GM12878 (cell line): ENCODE measurements at regions not wholly inside any gene's neighbourhood (a gene's known extent, or its start where the extent isn't known, plus 50 kb on each side); places are given as distances from the start of the nearest gene placed in this dataset.

Experiments
- ATAC-seq: fragments of 200-7000 bp; cut with Tn5 transposase; 3 replicates; pipeline ENCODE4 v1.9.1; 2020; ENCODE audit warnings: mild to moderate bottlenecking, moderate library complexity
- BruUV-seq: library from RNA; stranded (reverse); fragments of 400-500 nt; replicated peaks from 2 replicates; lab custom pipeline; 2021; lab: Mats Ljungman, UMichigan
- CTCF ChIA-PET: fragments of 300-600 bp; sonication (Branson Sonifier 250); formaldehyde crosslinking; extraction: SDS; loops from one replicate; lab custom pipeline; 2021; ENCODE audit warnings: inconsistent platforms; lab: Yijun Ruan, JAX
- POLR2A ChIA-PET: fragments of 350-600 bp; formaldehyde crosslinking; extraction: SDS; loops from one replicate; lab custom pipeline; 2021; ENCODE audit warnings: inconsistent platforms; lab: Charles Lee
- RAD21 ChIA-PET: fragments of 300-600 bp; sonication (Branson Sonifier 250); formaldehyde crosslinking; loops from one replicate; lab custom pipeline; 2023; ENCODE audit warnings: antibody characterized with exemption; ENCODE audit not compliant: unreplicated experiment; lab: Charles Lee
- SMC1A ChIA-PET: fragments of 300-600 bp; sonication (Branson Sonifier 250); formaldehyde crosslinking; loops from one replicate; lab custom pipeline; 2023; ENCODE audit not compliant: unreplicated experiment, uncharacterized antibody; lab: Charles Lee
- DNase-seq: peaks from one replicate; pipeline ENCODE4 v3.0.0-alpha.2; 2011; ENCODE audit warnings: low read depth, low spot score
- FAIRE-seq: peaks from 3 replicates; lab custom pipeline; 2011; peaks lifted over from hg19 to GRCh38; lab: Jason Lieb, UNC
- H2AFZ ChIP-seq: 2 replicates; pipeline ENCODE4 v1.6.0; 2011; ENCODE audit warnings: low read depth, low read length, control low read depth; ENCODE audit not compliant: control insufficient read depth
- H3K27ac ChIP-seq: 2 replicates; pipeline ENCODE4 v1.5.1; 2011; ENCODE audit warnings: control low read depth; ENCODE audit not compliant: control insufficient read depth, insufficient read depth
- H3K27me3 ChIP-seq, 2 experiments: replicated peaks in 1 of 2; 2 replicates each; pipeline versions ENCODE4 v1.6.0 to v1.6.1; 2011; ENCODE audit warnings: low read length in 1 of 2; ENCODE audit not compliant: control insufficient read depth in 2 of 2, insufficient read depth in 2 of 2
- H3K36me3 ChIP-seq, 2 experiments: 2 replicates each; pipeline ENCODE4 v1.5.1; 2011; ENCODE audit warnings: low read length in 1 of 2; ENCODE audit not compliant: control insufficient read depth in 2 of 2, insufficient read depth in 2 of 2
- H3K4me1 ChIP-seq: 2 replicates; pipeline ENCODE4 v1.6.1; 2011; ENCODE audit warnings: mild to moderate bottlenecking, low read length, moderate library complexity, mixed read lengths; ENCODE audit not compliant: control insufficient read depth, insufficient read depth
- H3K4me2 ChIP-seq: 2 replicates; pipeline ENCODE4 v1.6.0; 2011; ENCODE audit warnings: control low read depth; ENCODE audit not compliant: control insufficient read depth, insufficient read depth
- H3K4me3 ChIP-seq: fragments of 200-600 bp; sonication (generic); 2 replicates; pipeline ENCODE4 v1.5.1; 2016
- H3K79me2 ChIP-seq: 2 replicates; pipeline ENCODE4 v1.6.0; 2011; ENCODE audit warnings: low read length; ENCODE audit not compliant: control insufficient read depth, insufficient read depth
- H3K9ac ChIP-seq: 2 replicates; pipeline ENCODE4 v1.8.0; 2011; ENCODE audit warnings: low read length, control low read depth, mixed read lengths; ENCODE audit not compliant: control insufficient read depth, insufficient read depth
- H3K9me3 ChIP-seq: replicated peaks from 3 replicates; pipeline ENCODE4 v1.5.1; 2011; ENCODE audit warnings: mild to moderate bottlenecking, low read length; ENCODE audit not compliant: control insufficient read depth, insufficient read depth
- H4K20me1 ChIP-seq: 2 replicates; pipeline ENCODE4 v1.6.0; 2011; ENCODE audit not compliant: control insufficient read depth, insufficient read depth
- BHLHE40 ChIP-seq, 2 experiments: fragments of 450-650 bp in 1 of 2; IDR thresholded peaks; 2 replicates each; pipeline ENCODE4 v1.6.1; 2011 to 2017; ENCODE audit warnings: low read depth in 2 of 2, borderline replicate concordance in 1 of 2, improper control_type of control experiment in 1 of 2, low read length in 1 of 2, mild to moderate bottlenecking in 1 of 2
- CREM ChIP-seq: IDR thresholded peaks from 2 replicates; pipeline ENCODE4 v1.6.1; 2014; ENCODE audit warnings: antibody characterized with exemption, low read depth
- ETV6 ChIP-seq, 2 experiments: fragments of 450-650 bp in 1 of 2; IDR thresholded peaks in 1 of 2; conservative IDR thresholded peaks in 1 of 2; 2 replicates each; pipeline ENCODE4 v1.6.1; 2014; ENCODE audit warnings: antibody characterized with exemption in 1 of 2, borderline replicate concordance in 1 of 2, low read depth in 1 of 2, mild to moderate bottlenecking in 1 of 2, moderate library complexity in 1 of 2
- HCFC1 ChIP-seq: fragments of 150-350 bp; IDR thresholded peaks from 2 replicates; pipeline ENCODE4 v1.6.1; 2014; ENCODE audit warnings: low read length
- IKZF1 ChIP-seq: fragments of 450-650 bp; conservative IDR thresholded peaks from 2 replicates; pipeline ENCODE4 v1.6.1; 2017; ENCODE audit warnings: antibody characterized with exemption, mild to moderate bottlenecking
- IKZF2 ChIP-seq, 2 experiments: fragments of 450-650 bp; IDR thresholded peaks; 2 replicates each; pipeline ENCODE4 v1.6.1; 2017; ENCODE audit warnings: mild to moderate bottlenecking in 2 of 2, moderate library complexity in 2 of 2
- KAT2A ChIP-seq: conservative IDR thresholded peaks from 2 replicates; pipeline ENCODE4 v1.6.1; 2011; ENCODE audit warnings: low read depth, low read length; ENCODE audit not compliant: control insufficient read depth
- SMARCA5 ChIP-seq: fragments of 450-650 bp; IDR thresholded peaks from 2 replicates; pipeline ENCODE4 v1.6.1; 2017; ENCODE audit warnings: mild to moderate bottlenecking
- SPI1 ChIP-seq: IDR thresholded peaks from 2 replicates; pipeline ENCODE4 v1.6.1; 2011; ENCODE audit warnings: low read depth, mild to moderate bottlenecking, low read length, moderate library complexity, borderline replicate concordance; ENCODE audit not compliant: insufficient read depth
- WGBS: methylation state at CpG from one replicate; pipeline ENCODE4 v1.1.6; 2016; ENCODE audit warnings: low lambda C conversion rate; ENCODE audit not compliant: insufficient replicate concordance, insufficient coverage; ENCODE audit errors: missing lambda C conversion rate; 5-methylcytosine and 5-hydroxymethylcytosine counted together
- in situ Hi-C: fragments of 300-500 bp; cut with MboI; formaldehyde crosslinking; loops from 9 replicates; pipeline ENCODE4 v1.14.3; 2018; ENCODE audit warnings: mixed read lengths
- intact Hi-C: fragments of 100-400 bp; cut with micrococcal nuclease; formaldehyde crosslinking; loops from one replicate; pipeline ENCODE4 v1.14.2; 2022; ENCODE audit not compliant: unreplicated experiment
- TF ChIP-seq, protein P1 (sequence below): IDR thresholded peaks from 2 replicates; pipeline ENCODE4 v1.6.1; 2011; ENCODE audit warnings: borderline replicate concordance, low read depth, mild to moderate bottlenecking, moderate library complexity, low read length; ENCODE audit not compliant: insufficient read depth, poor library complexity, severe bottlenecking
- TF ChIP-seq, protein P2 (sequence below): fragments of 450-650 bp; IDR thresholded peaks from 2 replicates; pipeline ENCODE4 v1.6.1; 2017; ENCODE audit warnings: mild to moderate bottlenecking, low read depth, inconsistent platforms; ENCODE audit not compliant: poor library complexity, severe bottlenecking

DNA sequence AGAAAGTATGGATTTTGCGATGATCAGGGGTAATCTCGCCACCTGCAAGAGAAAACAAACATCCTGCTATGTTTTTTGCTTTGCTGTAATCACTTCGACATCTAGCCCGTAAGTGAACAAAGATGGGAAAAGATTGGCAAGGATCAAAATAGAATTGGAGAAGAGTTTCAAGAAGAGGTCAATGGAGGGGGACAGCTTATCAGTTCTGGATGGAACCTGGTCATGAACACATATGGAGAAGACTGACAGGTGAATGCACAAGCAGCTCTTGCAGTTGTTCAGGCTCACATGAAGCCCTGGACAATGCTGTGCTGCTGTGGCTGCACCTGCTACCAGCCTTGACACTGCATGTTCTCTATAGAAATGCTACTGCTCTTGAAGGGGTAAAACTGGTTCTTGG is 222.1 kb downstream of the BCAS1 start:
- 94% methylated on average over 4 of the region's 4 CpGs for WGBS
- Histone ChIP-seq H3K4me2 (peak overlapping the region; percentile 90; the same call in 1 of the 2 replicates), H3K27ac (no peak overlapping the region; the same call in 1 of the 2 replicates), H4K20me1 (no peaks in the 10 kb centered on the region), H3K27me3 (no peaks in the 10 kb centered on the region), H3K36me3 (no peaks in the 10 kb centered on the region), H3K9ac (no peak overlapping the region), H3K9me3 (no peaks in the 10 kb centered on the region; the same call in 2 of the 3 replicates), H2AFZ (no peak overlapping the region), H3K79me2 (no peaks in the 10 kb centered on the region), H3K4me3 (no peak overlapping the region), H3K4me1 (peaks cover 18% of the 10 kb centered on the region)
- ChIA-PET POLR2A (interaction anchor here (0.7 to 2.3 kb wide), 8 partner anchors 9 to 254 kb away, joined by 3 to 6 read pairs (median 4); no protein-coding TSS in a partner anchor), CTCF (interaction anchor here (0.6 to 2.3 kb wide), 8 partner anchors 12 to 164 kb away, joined by 3 to 11 read pairs (median 3); no protein-coding TSS in a partner anchor), RAD21 (interaction anchor here (0.7 to 3.9 kb wide), 12 partner anchors 15 to 196 kb away, joined by 3 to 26 read pairs (median 4); no protein-coding TSS in a partner anchor), SMC1A (interaction anchor here (0.8 to 7.6 kb wide), 12 partner anchors 14 to 111 kb away, joined by 3 to 133 read pairs (median 6); no protein-coding TSS in a partner anchor)
- peak in 1 of 2 experiments; percentile 94; a peak in 1 of 4 replicates for TF ChIP-seq ETV6 (conservative IDR thresholded peaks at IDR 0.05 in 1 of 2, IDR thresholded peaks at IDR 0.05 in 1 of 2; ENCODE audit: borderline replicate concordance in 1 of 2, low read depth in 1 of 2)
- no peak for TF ChIP-seq KAT2A
- in situ Hi-C loops (loop anchor here (10.0 kb wide), 1 partner anchor 264 kb away; no protein-coding TSS in a partner anchor), intact Hi-C loops (no loop called here)
- no peak for ATAC-seq
- no peak for FAIRE-seq
- no peak for DNase-seq
- no TSS peak for BruUV-seq

DNA sequence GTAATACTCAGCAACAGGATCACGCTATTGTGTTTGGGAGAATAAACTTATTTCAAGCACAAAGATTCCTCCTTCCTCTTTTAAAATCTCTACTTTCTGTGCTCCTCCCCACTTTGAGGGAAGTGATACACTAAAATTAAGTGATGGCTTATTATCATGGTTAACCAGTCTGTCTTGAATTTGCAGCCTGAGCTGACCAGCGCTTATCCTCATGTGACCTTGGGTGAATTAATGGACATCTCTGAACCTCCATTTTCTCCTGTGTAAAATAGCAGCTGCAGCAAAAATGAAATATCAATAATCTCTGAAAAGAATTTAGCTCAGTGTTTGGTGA is 222.6 kb downstream of the BCAS1 start:
- no TSS peak for BruUV-seq
- Histone ChIP-seq H3K9ac (peak overlapping the region; percentile 37; the same call in 1 of the 2 replicates), H3K79me2 (no peaks in the 10 kb centered on the region), H3K9me3 (no peaks in the 10 kb centered on the region; the same call in 2 of the 3 replicates), H3K27me3 (no peaks in the 10 kb centered on the region), H3K36me3 (no peaks in the 10 kb centered on the region), H2AFZ (peak overlapping the region; percentile 46), H3K4me1 (peaks cover 21% of the 10 kb centered on the region), H4K20me1 (no peaks in the 10 kb centered on the region), H3K27ac (peak overlapping the region; percentile 79), H3K4me3 (no peak overlapping the region; the same call in 1 of the 2 replicates), H3K4me2 (peak overlapping the region; percentile 90)
- in situ Hi-C loops = loop anchor here (10.0 kb wide), 1 partner anchor 263 kb away; no protein-coding TSS in a partner anchor
- peak; percentile 76 for ATAC-seq
- POLR2A ChIA-PET = interaction anchor here (0.8 to 2.3 kb wide), 8 partner anchors 9 to 253 kb away, joined by 3 to 8 read pairs (median 4); no protein-coding TSS in a partner anchor
- no peak for FAIRE-seq
- no peak for DNase-seq
- CTCF ChIA-PET = interaction anchor here (0.6 to 2.3 kb wide), 9 partner anchors 11 to 163 kb away, joined by 3 to 11 read pairs (median 3); no protein-coding TSS in a partner anchor
- SMC1A ChIA-PET = interaction anchor here (0.8 to 7.6 kb wide), 15 partner anchors 14 to 268 kb away, joined by 3 to 133 read pairs (median 4); no protein-coding TSS in a partner anchor
- WGBS = 19% methylated on average over 2 of the region's 2 CpGs
- RAD21 ChIA-PET = interaction anchor here (0.7 to 3.9 kb wide), 12 partner anchors 14 to 195 kb away, joined by 3 to 26 read pairs (median 6); no protein-coding TSS in a partner anchor
- intact Hi-C loops = no loop called here
- TF ChIP-seq, protein P1, sequence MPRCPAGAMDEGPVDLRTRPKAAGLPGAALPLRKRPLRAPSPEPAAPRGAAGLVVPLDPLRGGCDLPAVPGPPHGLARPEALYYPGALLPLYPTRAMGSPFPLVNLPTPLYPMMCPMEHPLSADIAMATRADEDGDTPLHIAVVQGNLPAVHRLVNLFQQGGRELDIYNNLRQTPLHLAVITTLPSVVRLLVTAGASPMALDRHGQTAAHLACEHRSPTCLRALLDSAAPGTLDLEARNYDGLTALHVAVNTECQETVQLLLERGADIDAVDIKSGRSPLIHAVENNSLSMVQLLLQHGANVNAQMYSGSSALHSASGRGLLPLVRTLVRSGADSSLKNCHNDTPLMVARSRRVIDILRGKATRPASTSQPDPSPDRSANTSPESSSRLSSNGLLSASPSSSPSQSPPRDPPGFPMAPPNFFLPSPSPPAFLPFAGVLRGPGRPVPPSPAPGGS = no peak
- peak; percentile 52 to 56; a peak in 2 of 4 replicates for TF ChIP-seq BHLHE40 (IDR thresholded peaks at IDR 0.05; ENCODE audit: borderline replicate concordance in 1 of 2, low read depth in 2 of 2, low read length in 1 of 2)
- peak; percentile 26; the same call in 1 of the 2 replicates for TF ChIP-seq IKZF1
- TF ChIP-seq SMARCA5 = 0 out of 2 replicates have a peak, but pooled peaks have one; percentile 24
- peak in 1 of 2 experiments; percentile 23; a peak in 2 of 4 replicates for TF ChIP-seq IKZF2 (IDR thresholded peaks at IDR 0.05)
- TF ChIP-seq, protein P2, sequence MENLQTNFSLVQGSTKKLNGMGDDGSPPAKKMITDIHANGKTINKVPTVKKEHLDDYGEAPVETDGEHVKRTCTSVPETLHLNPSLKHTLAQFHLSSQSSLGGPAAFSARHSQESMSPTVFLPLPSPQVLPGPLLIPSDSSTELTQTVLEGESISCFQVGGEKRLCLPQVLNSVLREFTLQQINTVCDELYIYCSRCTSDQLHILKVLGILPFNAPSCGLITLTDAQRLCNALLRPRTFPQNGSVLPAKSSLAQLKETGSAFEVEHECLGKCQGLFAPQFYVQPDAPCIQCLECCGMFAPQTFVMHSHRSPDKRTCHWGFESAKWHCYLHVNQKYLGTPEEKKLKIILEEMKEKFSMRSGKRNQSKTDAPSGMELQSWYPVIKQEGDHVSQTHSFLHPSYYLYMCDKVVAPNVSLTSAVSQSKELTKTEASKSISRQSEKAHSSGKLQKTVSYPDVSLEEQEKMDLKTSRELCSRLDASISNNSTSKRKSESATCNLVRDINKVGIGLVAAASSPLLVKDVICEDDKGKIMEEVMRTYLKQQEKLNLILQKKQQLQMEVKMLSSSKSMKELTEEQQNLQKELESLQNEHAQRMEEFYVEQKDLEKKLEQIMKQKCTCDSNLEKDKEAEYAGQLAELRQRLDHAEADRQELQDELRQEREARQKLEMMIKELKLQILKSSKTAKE = peak; percentile 13
- TF ChIP-seq CREM = no peak
- peak; percentile 71 for TF ChIP-seq SPI1
- no peak for TF ChIP-seq HCFC1
